GM19193 (cell line): ENCODE measurements at regions not wholly inside any gene's neighbourhood (a gene's known extent, or its start where the extent isn't known, plus 50 kb on each side); places are given as distances from the start of the nearest gene placed in this dataset.

Source experiments
- POLR2A ChIP-seq: IDR thresholded peaks from 4 replicates; pipeline ENCODE4 v1.6.1; 2011; ENCODE audit not compliant: insufficient read depth, insufficient read length; ENCODE audit errors: extremely low read depth

DNA sequence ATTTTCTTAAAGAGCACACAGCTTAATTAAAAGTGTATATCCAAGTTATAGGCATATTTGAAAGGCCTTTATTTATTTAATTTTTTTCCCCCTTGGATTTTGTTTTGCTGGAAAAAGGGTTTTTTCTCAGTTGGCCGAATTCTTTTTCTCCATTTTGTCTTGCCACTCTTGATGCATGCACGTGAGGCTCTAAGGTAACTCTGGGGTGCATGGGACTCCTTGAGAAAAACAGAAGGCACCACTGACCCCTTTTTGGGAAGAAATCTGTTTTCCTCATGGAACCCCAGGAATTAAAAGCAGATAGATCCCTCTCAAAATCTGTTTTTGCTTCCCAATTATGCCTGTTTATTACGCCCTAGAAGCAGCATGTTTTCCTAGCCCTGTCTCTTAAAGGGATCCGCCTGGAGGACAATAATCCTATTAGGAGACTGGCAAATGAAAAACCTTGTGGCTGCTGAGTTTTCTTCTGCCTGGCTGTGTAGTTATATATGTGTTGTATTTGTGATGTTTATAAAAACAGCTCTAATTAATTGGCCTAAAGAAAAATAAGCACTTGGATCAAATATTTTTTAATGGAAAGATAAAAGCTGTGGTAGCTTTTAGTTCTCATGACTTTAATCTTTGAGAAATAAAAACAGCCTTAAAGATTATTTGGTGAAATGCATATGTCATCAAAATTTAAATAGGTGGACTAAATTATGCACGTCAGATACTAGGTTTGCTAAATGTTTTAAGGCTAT, 435.1 kb upstream of the CDH9 start:
- no peak for TF ChIP-seq POLR2A

- no peak for TF ChIP-seq POLR2A
Measured at GRCh38 chr5:27472871-27473270, 434.5 kb upstream of the CDH9 start.

GRCh38 chr5:27472000-27472763, 433.8 kb upstream of the CDH9 start:
- TF ChIP-seq POLR2A: peak; percentile 55

GRCh38 chr5:27466959-27467358, 428.6 kb upstream of the CDH9 start:
- TF ChIP-seq POLR2A: no peak

DNA sequence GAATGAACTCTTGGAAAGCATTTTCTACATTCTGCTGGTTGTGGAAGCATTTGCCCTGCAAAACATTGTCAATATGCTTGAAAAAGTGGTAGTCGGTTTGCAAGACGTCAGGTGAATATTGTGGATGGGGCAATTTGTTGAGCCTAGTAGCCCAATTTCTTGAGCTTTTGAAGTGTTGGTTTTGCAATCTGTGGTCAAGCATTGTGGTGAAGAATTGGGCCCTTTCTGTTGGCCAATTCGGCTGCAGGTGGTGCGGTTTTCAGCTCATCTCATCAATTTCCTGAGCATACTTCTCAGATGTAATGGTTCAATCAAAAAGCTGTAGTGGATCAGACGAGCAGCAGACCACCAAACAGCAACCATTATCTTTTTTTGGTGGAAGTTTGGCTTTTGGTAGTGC, 426.8 kb upstream of the CDH9 start:
- no peak for TF ChIP-seq POLR2A

DNA sequence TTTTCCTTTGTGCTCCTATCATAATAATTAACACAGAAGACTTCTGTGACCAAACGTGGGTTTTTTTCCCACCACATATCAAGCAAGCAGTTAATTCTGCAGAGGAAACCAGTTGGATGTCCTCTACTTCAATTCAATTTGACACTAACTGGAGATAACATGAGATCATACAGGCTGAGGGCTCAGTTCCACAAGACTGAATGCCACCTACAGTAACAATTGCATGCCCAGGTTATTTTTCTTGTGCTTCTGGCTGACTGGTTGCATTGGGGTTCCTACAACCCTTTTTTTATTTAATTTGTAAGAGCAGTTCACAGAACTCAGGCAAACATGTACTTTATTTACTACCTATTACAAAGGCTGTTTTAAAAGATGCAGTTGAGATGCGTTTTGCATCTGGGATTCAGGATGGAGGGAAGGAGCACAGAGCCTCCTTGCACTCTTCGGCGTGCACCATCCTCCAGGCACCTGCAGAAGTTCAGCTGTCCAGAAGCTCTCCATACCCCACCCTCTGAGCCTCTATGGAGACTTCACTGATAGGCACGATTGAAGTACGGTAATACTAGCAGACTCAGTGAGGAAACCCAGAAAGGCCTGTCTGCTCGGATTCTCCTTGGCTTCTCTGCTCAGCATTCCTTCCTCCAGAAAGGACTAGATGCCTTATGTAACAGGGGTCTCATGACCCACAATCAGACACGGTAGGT, 425.2 kb upstream of the CDH9 start:
- no peak for TF ChIP-seq POLR2A

- no peak for TF ChIP-seq POLR2A
Measured at GRCh38 chr5:27462936-27463335, 424.6 kb upstream of the CDH9 start.

DNA sequence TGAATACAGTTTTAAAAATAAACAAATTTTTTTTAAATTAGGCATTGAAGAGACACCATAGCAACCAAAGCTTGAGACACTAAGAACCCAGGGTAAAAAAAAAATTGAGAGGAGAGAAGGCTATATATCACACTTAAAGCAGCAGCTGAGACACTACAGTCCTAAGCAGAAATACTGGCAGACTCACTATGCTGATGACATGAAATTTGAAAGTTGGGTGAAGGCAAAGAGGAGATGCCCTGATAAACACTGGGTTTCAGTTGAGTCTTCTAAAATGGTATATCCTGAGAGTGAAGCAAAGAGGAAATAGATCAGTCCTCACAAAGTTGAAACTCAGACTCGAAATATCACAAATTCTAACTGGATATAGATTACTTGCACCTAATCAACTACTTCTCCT, 419.9 kb upstream of the CDH9 start:
- TF ChIP-seq POLR2A: no peak

DNA sequence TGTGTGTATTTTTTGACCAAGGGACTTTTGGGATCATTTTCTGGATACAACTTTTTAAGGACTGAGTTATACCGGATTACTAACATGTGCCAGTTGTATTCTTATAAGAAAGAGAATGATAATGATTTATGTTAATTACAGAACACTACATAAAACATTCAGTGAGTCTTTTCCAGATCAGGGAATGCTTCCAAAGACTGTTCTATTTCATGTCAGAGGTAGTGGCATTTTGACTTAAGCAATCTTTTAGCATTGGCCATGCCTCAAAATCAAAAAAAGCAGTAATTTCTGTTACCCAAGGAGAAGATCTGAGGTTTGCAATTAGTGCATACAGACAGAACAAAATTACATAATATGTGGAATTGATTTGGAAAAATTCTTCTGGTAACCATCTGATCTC, 413.0 kb upstream of the CDH9 start:
- TF ChIP-seq POLR2A: no peak

DNA sequence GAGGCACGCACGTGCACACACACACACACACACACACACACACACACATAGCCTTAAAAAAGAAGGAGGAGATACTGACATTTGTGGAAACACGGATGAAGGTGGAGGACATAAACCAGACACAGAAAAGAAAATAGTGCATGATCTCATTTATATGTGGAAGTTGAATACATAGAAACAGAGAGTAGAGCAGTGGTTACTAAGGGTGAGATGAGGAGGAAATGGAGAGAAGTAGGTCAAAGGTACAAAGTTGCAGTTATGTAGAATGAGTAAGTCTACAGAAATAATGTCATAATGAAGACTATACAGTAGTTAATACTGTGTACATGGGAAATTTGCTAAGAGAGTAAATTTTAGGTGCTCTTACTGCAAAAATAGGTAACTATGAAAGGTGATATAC, 412.2 kb upstream of the CDH9 start:
- TF ChIP-seq POLR2A: no peak

- TF ChIP-seq POLR2A: no peak
Measured at GRCh38 chr5:27437594-27438200, 399.3 kb upstream of the CDH9 start.

GRCh38 chr5:27434335-27434734, 395.9 kb upstream of the CDH9 start:
- no peak for TF ChIP-seq POLR2A

GRCh38 chr5:27414099-27414498, 375.7 kb upstream of the CDH9 start:
- TF ChIP-seq POLR2A: no peak

- no peak for TF ChIP-seq POLR2A
Measured at GRCh38 chr5:27412384-27412783, 374.0 kb upstream of the CDH9 start.

DNA sequence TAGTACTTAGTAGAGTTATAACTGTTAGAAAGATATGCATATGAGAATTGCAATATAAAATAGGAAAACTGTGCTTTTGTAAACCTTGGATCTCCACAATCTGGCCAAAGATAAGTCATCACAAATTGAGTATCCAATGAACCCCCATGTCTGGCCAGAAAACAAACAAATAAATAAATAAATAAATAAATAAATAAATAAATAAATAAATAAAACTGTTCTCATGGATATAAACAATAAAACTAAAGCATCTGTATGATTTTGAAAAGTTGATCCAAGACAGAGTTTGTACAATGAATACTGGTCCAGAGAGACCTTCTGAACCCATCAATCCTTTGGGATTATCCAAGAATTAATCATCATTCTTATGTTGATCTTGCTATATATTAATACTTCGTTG, 367.6 kb upstream of the CDH9 start:
- TF ChIP-seq POLR2A: no peak
